Gastroesophageal sphincter (tissue), 3 donors: ENCODE measurements at regions not wholly inside any gene's neighbourhood (a gene's known extent, or its start where the extent isn't known, plus 50 kb on each side); places are given as distances from the start of the nearest gene placed in this dataset.
"Not testable (repeated sequence)": the region's sequence is repeated elsewhere in the genome, so short reads cannot be mapped to it uniquely, and the experiment has no call there.

ENCODE experiments used
- CTCF ChIP-seq, 4 experiments: fragments of 200-600 bp in 2 of 4; fragments of 450-650 bp in 2 of 4; sonication (generic) in 1 of 4; IDR thresholded peaks; one replicate each; pipeline ENCODE4 v1.5.1; 2017 to 2019; ENCODE audit warnings: antibody characterized with exemption in 4 of 4, mild to moderate bottlenecking in 2 of 4, moderate library complexity in 2 of 4
- POLR2A ChIP-seq, 2 donors: fragments of 450-650 bp; IDR thresholded peaks; one replicate each; pipeline ENCODE4 v1.6.1; 2017; ENCODE audit warnings: antibody characterized with exemption in 2 of 2, mild to moderate bottlenecking in 2 of 2, moderate library complexity in 1 of 2

GRCh38 chr21:9768376-9769130 lies 752.8 kb upstream of the TPTE start:
- not testable (repeated sequence) for TF ChIP-seq CTCF, POLR2A (IDR thresholded peaks at IDR 0.05)
